Cardiac muscle cell (in vitro differentiated cells and primary cell): ENCODE measurements at regions not wholly inside any gene's neighbourhood (a gene's known extent, or its start where the extent isn't known, plus 50 kb on each side); places are given as distances from the start of the nearest gene placed in this dataset.
A peak's percentile ranks its signal among the peaks of the same experiment; 100 is the strongest.

Experiments used
- DNase-seq, 2 donors: peaks; one replicate each; pipeline versions ENCODE4 v3.0.0 to v3.0.0-alpha.2; 2010 to 2017; ENCODE audit warnings: low read depth in 1 of 2, low spot score in 1 of 2
- H3K27ac ChIP-seq: fragments of 200-600 bp; sonication (generic); 2 replicates; pipeline ENCODE4 v1.5.1; 2016
- H3K27me3 ChIP-seq: fragments of 200-600 bp; sonication (generic); 2 replicates; pipeline ENCODE4 v1.6.0; 2016; ENCODE audit warnings: control low read depth
- H3K36me3 ChIP-seq: fragments of 200-600 bp; sonication (generic); 2 replicates; pipeline ENCODE4 v1.5.1; 2016; ENCODE audit warnings: control low read depth
- H3K4me1 ChIP-seq: fragments of 200-600 bp; sonication (generic); 2 replicates; pipeline ENCODE4 v1.8.1; 2017; ENCODE audit warnings: low read depth, mild to moderate bottlenecking, mixed run types
- H3K4me3 ChIP-seq: fragments of 200-600 bp; sonication (generic); 2 replicates; pipeline ENCODE4 v1.5.1; 2016; ENCODE audit warnings: mild to moderate bottlenecking
- H3K9me3 ChIP-seq: fragments of 200-600 bp; sonication (generic); 2 replicates; pipeline ENCODE4 v1.5.1; 2017; ENCODE audit warnings: low read depth, mild to moderate bottlenecking, control low read depth
- TF ChIP-seq, protein P1 (sequence below): IDR thresholded peaks from 2 replicates; pipeline ENCODE4 v1.5.1; 2012; ENCODE audit warnings: low read depth, mild to moderate bottlenecking, low read length

DNA sequence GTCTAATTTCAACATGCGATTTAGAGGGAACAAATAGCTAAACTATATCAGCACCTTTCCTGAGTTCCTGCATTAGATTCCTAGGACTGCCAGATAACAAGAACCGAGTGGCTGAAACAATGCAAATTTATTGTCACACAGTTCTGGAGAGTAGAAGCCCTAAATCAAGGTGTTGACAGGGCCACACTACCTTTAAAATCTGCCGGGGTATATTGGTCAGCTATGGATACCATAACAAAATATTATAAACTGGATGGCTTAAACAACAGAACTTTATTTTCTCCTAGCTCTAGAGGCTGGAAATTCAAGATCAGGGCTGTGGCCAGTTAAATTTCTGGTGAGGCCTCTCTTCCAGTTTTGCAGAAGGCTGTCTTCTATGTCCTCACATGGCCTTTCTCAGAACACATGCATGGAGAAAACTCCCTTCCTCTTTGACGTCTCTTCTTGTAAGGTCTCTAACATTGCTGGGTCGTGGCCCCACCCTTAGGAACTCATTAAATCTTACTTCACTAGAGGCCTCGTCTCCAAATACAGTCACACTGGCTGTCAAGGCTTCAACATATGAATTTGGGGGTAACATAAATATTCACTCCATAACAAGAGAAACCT lies 144.3 kb downstream of the FCRL5 start:
- TF ChIP-seq, protein P1, sequence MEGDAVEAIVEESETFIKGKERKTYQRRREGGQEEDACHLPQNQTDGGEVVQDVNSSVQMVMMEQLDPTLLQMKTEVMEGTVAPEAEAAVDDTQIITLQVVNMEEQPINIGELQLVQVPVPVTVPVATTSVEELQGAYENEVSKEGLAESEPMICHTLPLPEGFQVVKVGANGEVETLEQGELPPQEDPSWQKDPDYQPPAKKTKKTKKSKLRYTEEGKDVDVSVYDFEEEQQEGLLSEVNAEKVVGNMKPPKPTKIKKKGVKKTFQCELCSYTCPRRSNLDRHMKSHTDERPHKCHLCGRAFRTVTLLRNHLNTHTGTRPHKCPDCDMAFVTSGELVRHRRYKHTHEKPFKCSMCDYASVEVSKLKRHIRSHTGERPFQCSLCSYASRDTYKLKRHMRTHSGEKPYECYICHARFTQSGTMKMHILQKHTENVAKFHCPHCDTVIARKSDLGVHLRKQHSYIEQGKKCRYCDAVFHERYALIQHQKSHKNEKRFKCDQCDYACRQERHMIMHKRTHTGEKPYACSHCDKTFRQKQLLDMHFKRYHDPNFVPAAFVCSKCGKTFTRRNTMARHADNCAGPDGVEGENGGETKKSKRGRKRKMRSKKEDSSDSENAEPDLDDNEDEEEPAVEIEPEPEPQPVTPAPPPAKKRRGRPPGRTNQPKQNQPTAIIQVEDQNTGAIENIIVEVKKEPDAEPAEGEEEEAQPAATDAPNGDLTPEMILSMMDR: no peak

DNA sequence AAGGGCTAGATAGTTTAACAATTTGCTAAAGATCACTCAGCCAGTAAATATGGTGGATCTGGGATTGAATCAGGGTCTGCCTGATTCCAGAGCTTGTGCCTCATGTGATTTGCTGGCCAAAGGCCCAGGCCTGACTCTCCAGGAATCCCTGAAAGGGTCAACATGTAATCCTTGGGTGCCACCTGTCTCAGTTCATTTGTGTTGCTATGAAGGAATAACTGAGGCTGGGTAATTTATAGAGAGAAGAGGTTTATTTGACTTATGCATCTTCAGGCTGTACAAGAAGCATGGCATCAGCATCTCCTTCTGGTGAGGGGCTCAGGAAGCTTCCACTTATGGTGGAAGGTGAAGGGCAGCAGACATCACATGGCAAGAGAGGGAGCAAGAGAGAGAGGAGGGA lies 144.9 kb downstream of the FCRL5 start:
- no peaks in the 10 kb centered on the region for H3K9me3 ChIP-seq
- no peak overlapping the region for H3K27ac ChIP-seq
- TF ChIP-seq, protein P1: no peak
- no peak for DNase-seq
- no peak overlapping the region for H3K4me3 ChIP-seq
- no peaks in the 10 kb centered on the region for H3K36me3 ChIP-seq
- no peaks in the 10 kb centered on the region for H3K27me3 ChIP-seq
- H3K4me1 ChIP-seq: no peaks in the 10 kb centered on the region

More for the DNA sequence above, 144.3 kb downstream of the FCRL5 start:
- no peak overlapping the region for H3K27ac ChIP-seq
- H3K9me3 ChIP-seq: no peaks in the 10 kb centered on the region
- H3K4me3 ChIP-seq: no peak overlapping the region
- no peaks in the 10 kb centered on the region for H3K4me1 ChIP-seq
- H3K27me3 ChIP-seq: no peaks in the 10 kb centered on the region
- DNase-seq: no peak
- H3K36me3 ChIP-seq: no peaks in the 10 kb centered on the region

DNA sequence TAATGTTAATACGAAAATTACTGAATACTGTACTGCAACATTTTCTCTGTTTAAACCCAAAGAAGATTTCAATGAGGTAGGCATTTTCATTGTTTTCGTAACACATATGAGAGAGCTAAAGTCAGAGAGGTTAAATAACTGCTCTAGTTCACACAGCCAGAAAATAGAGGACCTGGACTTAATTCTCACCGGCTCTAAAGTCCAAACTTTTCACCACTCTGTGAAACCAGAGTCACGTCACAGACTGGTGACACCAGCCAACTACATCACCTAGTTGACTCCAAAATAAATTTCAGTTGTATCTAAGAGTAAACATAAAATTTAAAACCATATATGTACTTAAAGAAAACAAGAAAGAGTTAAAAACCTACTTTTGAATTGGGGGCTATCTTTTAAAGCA lies 146.7 kb downstream of the FCRL5 start:
- DNase-seq: no peak
- Histone ChIP-seq H3K27ac (no peak overlapping the region), H3K4me1 (no peaks in the 10 kb centered on the region), H3K27me3 (no peaks in the 10 kb centered on the region), H3K36me3 (no peaks in the 10 kb centered on the region), H3K4me3 (no peak overlapping the region), H3K9me3 (no peaks in the 10 kb centered on the region)
- TF ChIP-seq, protein P1: no peak

DNA sequence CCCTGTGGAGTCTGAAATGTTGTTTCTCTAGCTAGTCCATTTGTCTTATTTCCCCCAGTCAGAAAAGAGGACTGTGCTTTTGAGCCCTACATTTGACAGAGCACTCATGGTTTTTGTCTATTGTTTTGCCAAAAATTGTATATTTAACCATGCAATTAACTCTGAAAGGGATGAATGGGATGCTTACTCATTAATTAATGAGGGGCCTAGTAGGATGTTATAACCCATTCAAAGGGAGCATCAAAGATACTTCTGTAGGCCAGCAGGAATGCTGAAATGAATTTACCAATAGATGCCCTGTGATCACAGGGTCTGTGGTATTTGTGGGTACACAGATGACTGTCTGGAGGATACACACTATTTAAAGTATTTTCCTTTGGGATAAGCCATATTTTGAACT lies 147.7 kb downstream of the FCRL5 start:
- Histone ChIP-seq H3K36me3 (no peaks in the 10 kb centered on the region), H3K27me3 (no peaks in the 10 kb centered on the region), H3K9me3 (no peaks in the 10 kb centered on the region), H3K27ac (no peak overlapping the region), H3K4me1 (no peaks in the 10 kb centered on the region), H3K4me3 (no peak overlapping the region)
- no peak for DNase-seq
- TF ChIP-seq, protein P1: no peak

DNA sequence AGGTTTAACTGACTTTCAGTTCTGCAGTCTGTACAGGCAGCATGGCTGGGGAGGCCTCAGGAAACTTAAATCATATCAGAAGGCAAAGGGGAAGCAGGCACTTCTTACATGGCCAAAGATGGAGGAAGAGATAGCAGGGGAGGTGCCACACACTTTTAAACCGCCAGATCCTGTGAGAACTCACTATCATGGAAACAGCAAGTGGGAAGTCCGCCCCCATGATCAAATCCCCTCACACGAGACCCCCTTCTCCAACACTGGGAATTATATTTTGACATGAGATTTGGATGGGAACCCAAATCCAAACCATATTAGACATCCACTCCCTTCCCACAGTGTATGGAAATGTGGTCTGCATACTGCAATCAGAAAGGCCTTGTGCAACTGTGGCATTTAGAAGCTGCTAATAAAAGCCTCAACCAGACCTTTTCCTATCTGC lies 148.2 kb downstream of the FCRL5 start:
- DNase-seq: peak in 1 of 2 donors; percentile 22
- Histone ChIP-seq H3K4me3 (no peak overlapping the region), H3K27ac (no peak overlapping the region), H3K27me3 (no peaks in the 10 kb centered on the region), H3K9me3 (no peaks in the 10 kb centered on the region), H3K36me3 (no peaks in the 10 kb centered on the region), H3K4me1 (no peaks in the 10 kb centered on the region)
- TF ChIP-seq, protein P1: no peak
